HG03095 (cell line): ENCODE measurements at regions not wholly inside any gene's neighbourhood (a gene's known extent, or its start where the extent isn't known, plus 50 kb on each side); places are given as distances from the start of the nearest gene placed in this dataset.

Experiments used
- ATAC-seq: cut with Tn5 transposase; IDR thresholded peaks from one replicate; pipeline ENCODE4 v1.9.1; 2021; ENCODE audit warnings: moderate library complexity; ENCODE audit not compliant: unreplicated experiment

GRCh38 chr3:127033171-127033570 lies 50.3 kb downstream of the PLXNA1 start:
- ATAC-seq: no peak

- no peak for ATAC-seq
These were observed 50.9 kb downstream of the PLXNA1 start for GRCh38 chr3:127033786-127034185.

GRCh38 chr3:127034195-127034989 lies 51.5 kb downstream of the PLXNA1 start:
- no peak for ATAC-seq

- no peak for ATAC-seq
These were observed 52.2 kb downstream of the PLXNA1 start for GRCh38 chr3:127034990-127035652.

GRCh38 chr3:127035677-127036076 lies 52.8 kb downstream of the PLXNA1 start:
- no peak for ATAC-seq

- no peak for ATAC-seq
These were observed 53.5 kb downstream of the PLXNA1 start for GRCh38 chr3:127036209-127037020.

GRCh38 chr3:127037021-127037400 lies 54.1 kb downstream of the PLXNA1 start:
- no peak for ATAC-seq

- ATAC-seq: no peak
These were observed 54.5 kb downstream of the PLXNA1 start for GRCh38 chr3:127037418-127037841.

- no peak for ATAC-seq
These were observed 55.1 kb downstream of the PLXNA1 start for GRCh38 chr3:127037971-127038446.

GRCh38 chr3:127038466-127038865 lies 55.6 kb downstream of the PLXNA1 start:
- no peak for ATAC-seq

GRCh38 chr3:127038923-127039581 lies 56.1 kb downstream of the PLXNA1 start:
- ATAC-seq: no peak

GRCh38 chr3:127039719-127040118 lies 56.8 kb downstream of the PLXNA1 start:
- no peak for ATAC-seq

GRCh38 chr3:127040216-127040615 lies 57.3 kb downstream of the PLXNA1 start:
- no peak for ATAC-seq

- no peak for ATAC-seq
These were observed 58.4 kb downstream of the PLXNA1 start for GRCh38 chr3:127041264-127041820.

- ATAC-seq: no peak
These were observed 59.0 kb downstream of the PLXNA1 start for GRCh38 chr3:127041933-127042332.

GRCh38 chr3:127042634-127043033 lies 59.7 kb downstream of the PLXNA1 start:
- ATAC-seq: no peak

- ATAC-seq: no peak
These were observed 60.2 kb downstream of the PLXNA1 start for GRCh38 chr3:127043041-127043641.

- no peak for ATAC-seq
These were observed 61.0 kb downstream of the PLXNA1 start for GRCh38 chr3:127043731-127044510.

GRCh38 chr3:127044996-127045395 lies 62.1 kb downstream of the PLXNA1 start:
- ATAC-seq: no peak
